HCT116 (cell line): ENCODE measurements at regions not wholly inside any gene's neighbourhood (a gene's known extent, or its start where the extent isn't known, plus 50 kb on each side); places are given as distances from the start of the nearest gene placed in this dataset.

ENCODE experiments used
- ATAC-seq: fragments of 200-7000 bp; cut with Tn5 transposase; 2 replicates; pipeline ENCODE4 v1.9.1; 2020; ENCODE audit warnings: mild to moderate bottlenecking, moderate library complexity
- BruUV-seq: library from RNA; stranded (reverse); fragments of 400-500 nt; replicated peaks from 2 replicates; lab custom pipeline; 2021; lab: Mats Ljungman, UMichigan
- CTCF ChIA-PET: fragments of 300-600 bp; sonication (Branson Sonifier 250); formaldehyde crosslinking; loops from one replicate; lab custom pipeline; 2021; ENCODE audit warnings: antibody characterized with exemption; lab: Charles Lee
- POLR2A ChIA-PET: fragments of 300-600, 350-600 bp; sonication (Branson Sonifier 250); formaldehyde crosslinking; loops from one replicate; lab custom pipeline; 2021; ENCODE audit warnings: antibody characterized with exemption; lab: Charles Lee
- RAD21 ChIA-PET, 2 experiments: fragments of 300-600 bp; sonication (Branson Sonifier 250); formaldehyde crosslinking; loops; one replicate each; lab custom pipeline; 2023; ENCODE audit warnings: low total read pairs in 2 of 2; ENCODE audit not compliant: uncharacterized antibody in 2 of 2, unreplicated experiment in 2 of 2, low non-redundant PET in 1 of 2; lab: Charles Lee
- DNase-seq: peaks from one replicate; pipeline ENCODE4 v3.0.0-alpha.2; 2010; ENCODE audit warnings: low read depth, low spot score
- H2AFZ ChIP-seq: fragments of 200-600 bp; shearing (Covaris generic), sonication (generic); 2 replicates; pipeline ENCODE4 v1.6.1; 2017; ENCODE audit warnings: low read depth, mixed run types, mixed read lengths, antibody characterized with exemption, low read length; ENCODE audit not compliant: poor library complexity, severe bottlenecking
- H3K27ac ChIP-seq: 2 replicates; pipeline ENCODE4 v1.5.1; 2012; ENCODE audit warnings: low read depth, low read length
- H3K27me3 ChIP-seq: fragments of 200-600 bp; sonication (generic); 2 replicates; pipeline ENCODE4 v1.6.1; 2016; ENCODE audit warnings: mixed run types, low read length, mixed read lengths; ENCODE audit not compliant: insufficient read depth
- H3K36me3 ChIP-seq, 2 experiments: fragments of 200-500 bp in 1 of 2; fragments of 200-600 bp in 1 of 2; sonication (Bioruptor generic) in 1 of 2; sonication (generic) in 1 of 2; 2 replicates each; pipeline versions ENCODE4 v1.5.1 to v1.6.1; 2014 to 2016; ENCODE audit warnings: low read length in 2 of 2, inconsistent platforms in 1 of 2, mixed read lengths in 1 of 2, mixed run types in 1 of 2; ENCODE audit not compliant: insufficient read depth in 2 of 2, control insufficient read depth in 1 of 2
- H3K4me1 ChIP-seq, 2 experiments: fragments of 200-600 bp in 1 of 2; sonication (generic) in 1 of 2; 2 replicates each; pipeline versions ENCODE4 v1.5.1 to v1.6.1; 2012 to 2017; ENCODE audit warnings: low read length in 2 of 2, inconsistent platforms in 1 of 2, mild to moderate bottlenecking in 1 of 2, mixed read lengths in 1 of 2, mixed run types in 1 of 2, moderate library complexity in 1 of 2; ENCODE audit not compliant: insufficient read depth in 2 of 2, control insufficient read depth in 1 of 2
- H3K4me2 ChIP-seq: fragments of 200-600 bp; sonication (generic); 2 replicates; pipeline ENCODE4 v1.6.1; 2017; ENCODE audit warnings: mixed run types, low read length, mixed read lengths
- H3K4me3 ChIP-seq, 2 experiments: fragments of 200-600 bp in 1 of 2; sonication (generic) in 1 of 2; replicated peaks in 1 of 2; 2 replicates each; pipeline ENCODE4 v1.5.1; 2011 to 2016; ENCODE audit warnings: low read length in 2 of 2, control low read depth in 1 of 2, low read depth in 1 of 2, mild to moderate bottlenecking in 1 of 2, mixed read lengths in 1 of 2, mixed run types in 1 of 2
- H3K79me2 ChIP-seq: fragments of 200-600 bp; sonication (generic); 2 replicates; pipeline ENCODE4 v1.6.1; 2017; ENCODE audit warnings: mild to moderate bottlenecking, mixed run types, low read length, moderate library complexity, mixed read lengths; ENCODE audit not compliant: insufficient read depth
- H3K9ac ChIP-seq: fragments of 200-600 bp; sonication (generic); 2 replicates; pipeline ENCODE4 v1.6.1; 2016; ENCODE audit warnings: low read length, mixed read lengths
- H3K9me2 ChIP-seq: fragments of 200-600 bp; sonication (generic), shearing (Covaris generic); 2 replicates; pipeline ENCODE4 v1.6.1; 2017; ENCODE audit warnings: mixed run types, mild to moderate bottlenecking, moderate library complexity; ENCODE audit not compliant: insufficient read depth
- H3K9me3 ChIP-seq, 2 experiments: fragments of 200-500 bp in 1 of 2; fragments of 200-600 bp in 1 of 2; sonication (Bioruptor generic) in 1 of 2; sonication (generic) in 1 of 2; 2 replicates each; pipeline ENCODE4 v1.6.1; 2014 to 2017; ENCODE audit warnings: low read length in 2 of 2, mixed read lengths in 2 of 2, inconsistent platforms in 1 of 2, low read depth in 1 of 2, mild to moderate bottlenecking in 1 of 2, mixed run types in 1 of 2, moderate library complexity in 1 of 2; ENCODE audit not compliant: control insufficient read depth in 1 of 2, insufficient read depth in 1 of 2
- H4K20me1 ChIP-seq: fragments of 200-600 bp; sonication (generic), shearing (Covaris generic); 2 replicates; pipeline ENCODE4 v1.6.1; 2017; ENCODE audit warnings: mixed run types, mild to moderate bottlenecking, moderate library complexity; ENCODE audit not compliant: insufficient read depth
- CEBPB ChIP-seq: IDR thresholded peaks from 2 replicates; pipeline ENCODE4 v1.6.1; 2012; ENCODE audit warnings: low read depth
- EGR1 ChIP-seq: IDR thresholded peaks from 2 replicates; pipeline ENCODE4 v1.6.1; 2012; ENCODE audit warnings: low read depth
- ELF1 ChIP-seq: IDR thresholded peaks from 2 replicates; pipeline ENCODE4 v1.6.1; 2012; ENCODE audit warnings: low read depth, borderline replicate concordance
- EZH2 ChIP-seq: fragments of 200-600 bp; sonication (generic); IDR thresholded peaks from 2 replicates; pipeline ENCODE4 v1.6.1; 2017; ENCODE audit warnings: antibody characterized with exemption, mixed run types
- FOSL1 ChIP-seq: IDR thresholded peaks from 2 replicates; pipeline ENCODE4 v1.6.1; 2012; ENCODE audit warnings: low read depth
- POLR2AphosphoS5 ChIP-seq: IDR thresholded peaks from 2 replicates; pipeline ENCODE4 v1.6.1; 2011; ENCODE audit warnings: mild to moderate bottlenecking, low read depth, low read length, moderate library complexity
- RAD21 ChIP-seq: IDR thresholded peaks from 2 replicates; pipeline ENCODE4 v1.6.1; 2012; ENCODE audit warnings: low read depth, mild to moderate bottlenecking
- SIN3A ChIP-seq: IDR thresholded peaks from 2 replicates; pipeline ENCODE4 v1.6.1; 2012; ENCODE audit warnings: low read depth
- SP1 ChIP-seq: IDR thresholded peaks from 2 replicates; pipeline ENCODE4 v1.6.1; 2012; ENCODE audit warnings: low read depth
- TCF7L2 ChIP-seq: IDR thresholded peaks from 2 replicates; pipeline ENCODE4 v1.7.0; 2011; ENCODE audit warnings: borderline replicate concordance, inconsistent platforms; ENCODE audit not compliant: insufficient read depth, insufficient read length; ENCODE audit errors: extremely low read depth
- YY1 ChIP-seq: IDR thresholded peaks from 2 replicates; pipeline ENCODE4 v1.6.1; 2011; ENCODE audit warnings: low read length, low read depth, moderate library complexity, mild to moderate bottlenecking; ENCODE audit not compliant: insufficient replicate concordance; ENCODE audit errors: extremely low read depth
- ZFX ChIP-seq: fragments of 450-650 bp; IDR thresholded peaks from 2 replicates; pipeline ENCODE4 v1.6.1; 2017
- ZNF274 ChIP-seq: fragments of 200-500 bp; sonication (Bioruptor generic); IDR thresholded peaks from 2 replicates; pipeline ENCODE4 v1.6.1; 2014; ENCODE audit warnings: mild to moderate bottlenecking, low read depth, low read length, inconsistent platforms
- intact Hi-C: fragments of 100-400 bp; cut with micrococcal nuclease; formaldehyde crosslinking; loops from 2 replicates; pipeline ENCODE4 v1.10.0; 2022
- TF ChIP-seq, protein P1 (sequence below): IDR thresholded peaks from 2 replicates; pipeline ENCODE4 v1.6.1; 2012
- TF ChIP-seq, protein P2 (sequence below): IDR thresholded peaks from 2 replicates; pipeline ENCODE4 v1.6.1; 2012
- TF ChIP-seq, protein P3 (sequence below): IDR thresholded peaks from 2 replicates; pipeline ENCODE4 v1.6.1; 2011; ENCODE audit warnings: mild to moderate bottlenecking, low read length, moderate library complexity; ENCODE audit not compliant: insufficient replicate concordance; ENCODE audit errors: extremely low read depth
- TF ChIP-seq, protein P4 (sequence below), 3 experiments: fragments of 200-600 bp in 1 of 3; sonication (generic) in 1 of 3; IDR thresholded peaks in 2 of 3; conservative IDR thresholded peaks in 1 of 3; 2 replicates each; pipeline ENCODE4 v1.5.1; 2012 to 2017; ENCODE audit warnings: low read depth in 2 of 3, low read length in 2 of 3, antibody characterized with exemption in 1 of 3, borderline replicate concordance in 1 of 3, control low read depth in 1 of 3, mild to moderate bottlenecking in 1 of 3, mixed read lengths in 1 of 3, mixed run types in 1 of 3, moderate library complexity in 1 of 3; ENCODE audit not compliant: insufficient read depth in 1 of 3

DNA sequence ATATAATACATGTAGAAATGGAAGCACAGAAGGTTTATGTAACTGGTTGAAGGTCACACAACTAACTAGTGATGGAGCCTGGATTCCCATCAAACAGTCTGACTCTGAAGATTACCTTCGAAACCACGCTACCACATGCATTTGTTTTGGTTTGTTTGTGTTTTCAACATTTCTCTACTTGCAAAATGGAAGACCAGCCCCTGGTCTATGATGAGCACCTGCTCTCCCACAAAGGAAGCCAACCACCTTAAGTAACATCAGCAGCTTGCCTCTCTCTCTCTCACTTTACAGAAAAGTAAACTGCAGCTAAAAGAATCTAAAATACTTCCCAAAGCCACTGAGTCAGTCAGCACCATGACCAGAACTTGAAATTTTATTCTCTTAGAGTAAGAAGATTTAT, 186.9 kb upstream of the TMPO start:
- POLR2A ChIA-PET, result no interaction called here
- H3K9ac ChIP-seq, result no peak overlapping the region
- intact Hi-C loops, result no loop called here
- CTCF ChIA-PET, result no interaction called here
- H3K4me1 ChIP-seq, result no peaks in the 10 kb centered on the region
- TF ChIP-seq, protein P1, sequence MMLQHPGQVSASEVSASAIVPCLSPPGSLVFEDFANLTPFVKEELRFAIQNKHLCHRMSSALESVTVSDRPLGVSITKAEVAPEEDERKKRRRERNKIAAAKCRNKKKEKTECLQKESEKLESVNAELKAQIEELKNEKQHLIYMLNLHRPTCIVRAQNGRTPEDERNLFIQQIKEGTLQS, result no peak
- TF ChIP-seq SIN3A, result no peak
- TF ChIP-seq, protein P2, sequence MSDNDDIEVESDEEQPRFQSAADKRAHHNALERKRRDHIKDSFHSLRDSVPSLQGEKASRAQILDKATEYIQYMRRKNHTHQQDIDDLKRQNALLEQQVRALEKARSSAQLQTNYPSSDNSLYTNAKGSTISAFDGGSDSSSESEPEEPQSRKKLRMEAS, result no peak
- TF ChIP-seq, protein P3, sequence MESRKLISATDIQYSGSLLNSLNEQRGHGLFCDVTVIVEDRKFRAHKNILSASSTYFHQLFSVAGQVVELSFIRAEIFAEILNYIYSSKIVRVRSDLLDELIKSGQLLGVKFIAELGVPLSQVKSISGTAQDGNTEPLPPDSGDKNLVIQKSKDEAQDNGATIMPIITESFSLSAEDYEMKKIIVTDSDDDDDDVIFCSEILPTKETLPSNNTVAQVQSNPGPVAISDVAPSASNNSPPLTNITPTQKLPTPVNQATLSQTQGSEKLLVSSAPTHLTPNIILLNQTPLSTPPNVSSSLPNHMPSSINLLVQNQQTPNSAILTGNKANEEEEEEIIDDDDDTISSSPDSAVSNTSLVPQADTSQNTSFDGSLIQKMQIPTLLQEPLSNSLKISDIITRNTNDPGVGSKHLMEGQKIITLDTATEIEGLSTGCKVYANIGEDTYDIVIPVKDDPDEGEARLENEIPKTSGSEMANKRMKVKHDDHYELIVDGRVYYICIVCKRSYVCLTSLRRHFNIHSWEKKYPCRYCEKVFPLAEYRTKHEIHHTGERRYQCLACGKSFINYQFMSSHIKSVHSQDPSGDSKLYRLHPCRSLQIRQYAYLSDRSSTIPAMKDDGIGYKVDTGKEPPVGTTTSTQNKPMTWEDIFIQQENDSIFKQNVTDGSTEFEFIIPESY, result no peak
- no peak for TF ChIP-seq EGR1
- no peak for DNase-seq
- no TSS peak for BruUV-seq
- H3K27me3 ChIP-seq, result peaks cover 9% of the 10 kb centered on the region; the same call in 1 of the 2 replicates
- H3K9me3 ChIP-seq, result no peaks in the 10 kb centered on the region
- no peaks in the 10 kb centered on the region for H3K9me2 ChIP-seq
- no peaks in the 10 kb centered on the region for H3K36me3 ChIP-seq
- RAD21 ChIA-PET, result no interaction called here
- no peak for ATAC-seq
- no peaks in the 10 kb centered on the region for H3K79me2 ChIP-seq
- H2AFZ ChIP-seq, result no peak overlapping the region
- no peak overlapping the region for H3K4me2 ChIP-seq
- H3K27ac ChIP-seq, result no peak overlapping the region
- H4K20me1 ChIP-seq, result no peaks in the 10 kb centered on the region
- no peak overlapping the region for H3K4me3 ChIP-seq

DNA sequence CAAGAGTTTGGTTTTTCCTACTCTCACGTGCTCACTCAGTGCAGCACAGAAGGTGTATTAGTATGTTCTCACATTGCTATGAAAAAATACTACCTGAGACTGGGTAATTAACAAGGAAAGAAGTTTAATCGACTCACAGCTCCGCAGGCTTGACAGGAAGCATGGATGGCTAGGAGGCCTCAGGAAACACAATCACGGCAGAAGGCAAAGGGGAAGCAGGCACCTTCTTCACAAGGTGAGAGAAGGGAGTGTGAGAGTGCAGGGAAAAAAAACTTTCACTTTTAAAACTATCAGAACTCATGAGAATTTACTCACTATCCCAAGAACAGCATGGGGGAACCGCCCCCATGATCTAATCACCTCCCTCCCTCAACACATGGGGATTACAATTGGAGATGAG, 185.8 kb upstream of the TMPO start:
- H3K9ac ChIP-seq, result no peak overlapping the region
- DNase-seq (no peak), ATAC-seq (no peak)
- no peaks in the 10 kb centered on the region for H4K20me1 ChIP-seq
- RAD21 ChIA-PET, result no interaction called here
- H3K9me2 ChIP-seq, result no peaks in the 10 kb centered on the region
- intact Hi-C loops, result no loop called here
- peaks cover 9% of the 10 kb centered on the region; the same call in 1 of the 2 replicates for H3K27me3 ChIP-seq
- no TSS peak for BruUV-seq
- POLR2A ChIA-PET, result no interaction called here
- no peak overlapping the region for H2AFZ ChIP-seq
- CTCF ChIA-PET, result no interaction called here
- no peaks in the 10 kb centered on the region for H3K36me3 ChIP-seq
- no peak overlapping the region for H3K27ac ChIP-seq
- H3K4me2 ChIP-seq, result no peak overlapping the region
- no peaks in the 10 kb centered on the region for H3K79me2 ChIP-seq
- H3K9me3 ChIP-seq, result no peaks in the 10 kb centered on the region
- H3K4me3 ChIP-seq, result no peak overlapping the region
- no peaks in the 10 kb centered on the region for H3K4me1 ChIP-seq
- TF ChIP-seq EZH2 (no peak), ZFX (no peak), EGR1 (no peak), ZNF274 (no peak), FOSL1 (no peak), SP1 (no peak), POLR2AphosphoS5 (no peak), ELF1 (no peak), TCF7L2 (no peak), RAD21 (no peak), CEBPB (no peak), YY1 (no peak)
- TF ChIP-seq, protein P4, sequence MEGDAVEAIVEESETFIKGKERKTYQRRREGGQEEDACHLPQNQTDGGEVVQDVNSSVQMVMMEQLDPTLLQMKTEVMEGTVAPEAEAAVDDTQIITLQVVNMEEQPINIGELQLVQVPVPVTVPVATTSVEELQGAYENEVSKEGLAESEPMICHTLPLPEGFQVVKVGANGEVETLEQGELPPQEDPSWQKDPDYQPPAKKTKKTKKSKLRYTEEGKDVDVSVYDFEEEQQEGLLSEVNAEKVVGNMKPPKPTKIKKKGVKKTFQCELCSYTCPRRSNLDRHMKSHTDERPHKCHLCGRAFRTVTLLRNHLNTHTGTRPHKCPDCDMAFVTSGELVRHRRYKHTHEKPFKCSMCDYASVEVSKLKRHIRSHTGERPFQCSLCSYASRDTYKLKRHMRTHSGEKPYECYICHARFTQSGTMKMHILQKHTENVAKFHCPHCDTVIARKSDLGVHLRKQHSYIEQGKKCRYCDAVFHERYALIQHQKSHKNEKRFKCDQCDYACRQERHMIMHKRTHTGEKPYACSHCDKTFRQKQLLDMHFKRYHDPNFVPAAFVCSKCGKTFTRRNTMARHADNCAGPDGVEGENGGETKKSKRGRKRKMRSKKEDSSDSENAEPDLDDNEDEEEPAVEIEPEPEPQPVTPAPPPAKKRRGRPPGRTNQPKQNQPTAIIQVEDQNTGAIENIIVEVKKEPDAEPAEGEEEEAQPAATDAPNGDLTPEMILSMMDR (IDR thresholded peaks at IDR 0.05 in 2 of 3, conservative IDR thresholded peaks at IDR 0.05 in 1 of 3; ENCODE audit: borderline replicate concordance in 1 of 3, insufficient read depth in 1 of 3, low read depth in 2 of 3, low read length in 2 of 3), result no peak
- TF ChIP-seq, protein P1, result no peak
